H9 (cell line): ENCODE measurements at regions not wholly inside any gene's neighbourhood (a gene's known extent, or its start where the extent isn't known, plus 50 kb on each side); places are given as distances from the start of the nearest gene placed in this dataset.

ENCODE experiments used
- DNase-seq: peaks from one replicate; pipeline ENCODE4 v3.0.0-alpha.2; 2017
- H2AFZ ChIP-seq: one replicate; pipeline ENCODE4 v1.6.1; 2013; ENCODE audit warnings: mild to moderate bottlenecking, low read length, control low read depth, moderate library complexity
- H2AK5ac ChIP-seq: 2 replicates; pipeline ENCODE4 v1.6.1; 2013; ENCODE audit warnings: low read length, control low read depth, mixed read lengths; ENCODE audit not compliant: insufficient read length
- H2BK120ac ChIP-seq: one replicate; pipeline ENCODE4 v1.6.1; 2013; ENCODE audit warnings: low read depth, mild to moderate bottlenecking, low read length, control low read depth, inconsistent platforms; ENCODE audit not compliant: poor library complexity, severe bottlenecking
- H2BK12ac ChIP-seq: 2 replicates; pipeline ENCODE4 v1.6.1; 2013; ENCODE audit warnings: low read length, control low read depth, mixed read lengths, low read depth; ENCODE audit not compliant: insufficient read length
- H2BK15ac ChIP-seq: 2 replicates; pipeline ENCODE4 v1.6.1; 2013; ENCODE audit warnings: low read depth, low read length, control low read depth
- H2BK20ac ChIP-seq: one replicate; pipeline ENCODE4 v1.6.1; 2013; ENCODE audit warnings: low read depth, mild to moderate bottlenecking, low read length, control low read depth, inconsistent platforms; ENCODE audit not compliant: poor library complexity, severe bottlenecking
- H2BK5ac ChIP-seq: 2 replicates; pipeline ENCODE4 v1.6.1; 2013; ENCODE audit warnings: low read length, control low read depth, mixed read lengths; ENCODE audit not compliant: insufficient read length
- H3K14ac ChIP-seq: 2 replicates; pipeline ENCODE4 v1.6.1; 2013; ENCODE audit warnings: low read length, control low read depth; ENCODE audit not compliant: insufficient read depth
- H3K18ac ChIP-seq: 2 replicates; pipeline ENCODE4 v1.6.1; 2013; ENCODE audit warnings: low read depth, mild to moderate bottlenecking, mixed read lengths, low read length, control low read depth; ENCODE audit not compliant: insufficient read length
- H3K23ac ChIP-seq: 2 replicates; pipeline ENCODE4 v1.6.1; 2013; ENCODE audit warnings: low read length, control low read depth, mixed read lengths, low read depth; ENCODE audit not compliant: insufficient read length
- H3K23me2 ChIP-seq: 2 replicates; pipeline ENCODE4 v1.6.1; 2013; ENCODE audit warnings: low read depth, mild to moderate bottlenecking, mixed read lengths, low read length, control low read depth; ENCODE audit not compliant: insufficient read length, poor library complexity, severe bottlenecking
- H3K27ac ChIP-seq: 2 replicates; pipeline ENCODE4 v1.5.1; 2013; ENCODE audit warnings: low read length, control low read depth, mixed read lengths, low read depth; ENCODE audit not compliant: insufficient read length
- H3K27me3 ChIP-seq: 2 replicates; pipeline ENCODE4 v1.6.1; 2013; ENCODE audit warnings: low read length, control low read depth, inconsistent platforms; ENCODE audit not compliant: insufficient read depth
- H3K4ac ChIP-seq: 2 replicates; pipeline ENCODE4 v1.6.1; 2013; ENCODE audit warnings: low read depth, mild to moderate bottlenecking, control low read depth, inconsistent platforms, low read length, moderate library complexity
- H3K4me1 ChIP-seq: 2 replicates; pipeline ENCODE4 v1.6.1; 2013; ENCODE audit warnings: low read length, control low read depth, inconsistent platforms; ENCODE audit not compliant: insufficient read depth
- H3K4me2 ChIP-seq: 2 replicates; pipeline ENCODE4 v1.6.1; 2013; ENCODE audit warnings: low read length, control low read depth, mixed read lengths; ENCODE audit not compliant: insufficient read length, insufficient read depth
- H3K56ac ChIP-seq: 2 replicates; pipeline ENCODE4 v1.6.1; 2013; ENCODE audit warnings: low read depth, mild to moderate bottlenecking, mixed read lengths, low read length, control low read depth; ENCODE audit not compliant: insufficient read length
- H3K79me1 ChIP-seq: 2 replicates; pipeline ENCODE4 v1.6.1; 2013; ENCODE audit warnings: low read depth, mild to moderate bottlenecking, moderate library complexity, low read length, control low read depth, inconsistent platforms; ENCODE audit not compliant: insufficient read depth, poor library complexity, severe bottlenecking
- H3K79me2 ChIP-seq: 2 replicates; pipeline ENCODE4 v1.6.1; 2013; ENCODE audit warnings: low read length, control low read depth, inconsistent platforms; ENCODE audit not compliant: insufficient read depth
- H3K9ac ChIP-seq: 2 replicates; pipeline ENCODE4 v1.6.1; 2013; ENCODE audit warnings: low read length, control low read depth, mixed read lengths; ENCODE audit not compliant: insufficient read length; ENCODE audit errors: extremely low read depth
- H3K9me3 ChIP-seq: one replicate; pipeline ENCODE4 v1.6.1; 2013; ENCODE audit warnings: low read depth, low read length, inconsistent platforms; ENCODE audit not compliant: control insufficient read depth
- H3T11ph ChIP-seq: one replicate; pipeline ENCODE4 v1.6.1; 2013; ENCODE audit warnings: mild to moderate bottlenecking, low read length, control low read depth, inconsistent platforms
- H4K20me1 ChIP-seq: one replicate; pipeline ENCODE4 v1.6.1; 2013; ENCODE audit not compliant: control insufficient read depth, insufficient read length, insufficient read depth
- H4K5ac ChIP-seq: 2 replicates; pipeline ENCODE4 v1.6.1; 2013; ENCODE audit warnings: low read depth, mild to moderate bottlenecking, mixed read lengths, low read length, control low read depth; ENCODE audit not compliant: insufficient read length
- H4K8ac ChIP-seq: replicated peaks from 2 replicates; pipeline ENCODE4 v1.6.1; 2013; ENCODE audit warnings: low read length, control low read depth, mixed read lengths, low read depth; ENCODE audit not compliant: insufficient read length
- H4K91ac ChIP-seq: 2 replicates; pipeline ENCODE4 v1.6.1; 2013; ENCODE audit warnings: low read depth, mild to moderate bottlenecking, moderate library complexity, mixed read lengths, low read length, control low read depth; ENCODE audit not compliant: insufficient read length
- H3K27ac Mint-ChIP-seq, 3 experiments: 2 replicates in 2 of 3; 3 replicates in 1 of 3; pipeline ENCODE4 v1.8.0; 2020 to 2021; ENCODE audit warnings: mixed read lengths in 3 of 3, mild to moderate bottlenecking in 1 of 3, moderate library complexity in 1 of 3
- H3K27me3 Mint-ChIP-seq: 2 replicates; pipeline ENCODE4 v1.8.0; 2021; ENCODE audit warnings: low read depth, mild to moderate bottlenecking, moderate library complexity, mixed read lengths
- H3K36me3 Mint-ChIP-seq, 3 experiments: 2 replicates in 2 of 3; 3 replicates in 1 of 3; pipeline ENCODE4 v1.8.0; 2020 to 2021; ENCODE audit warnings: low read depth in 3 of 3, mixed read lengths in 3 of 3; ENCODE audit not compliant: insufficient read depth in 1 of 3
- H3K4me1 Mint-ChIP-seq, 2 experiments: 2 replicates each; pipeline ENCODE4 v1.8.0; 2020; ENCODE audit warnings: mixed read lengths in 2 of 2
- H3K4me3 Mint-ChIP-seq, 2 experiments: 2 replicates in 1 of 2; 3 replicates in 1 of 2; pipeline ENCODE4 v1.8.0; 2020 to 2021; ENCODE audit warnings: mild to moderate bottlenecking in 2 of 2, mixed read lengths in 2 of 2, moderate library complexity in 1 of 2
- H3K9me3 Mint-ChIP-seq, 2 experiments: 2 replicates in 1 of 2; 3 replicates in 1 of 2; pipeline ENCODE4 v1.8.0; 2020; ENCODE audit warnings: mild to moderate bottlenecking in 2 of 2, mixed read lengths in 2 of 2, moderate library complexity in 1 of 2
- WGBS: extraction: QIAGEN DNeasy Blood & Tissue Kit; methylation state at CpG from one replicate; pipeline ENCODE4 v1.1.7; 2013; ENCODE audit warnings: missing lambda C conversion rate, low lambda C conversion rate, mixed read lengths; ENCODE audit not compliant: insufficient read length; ENCODE audit errors: extremely low coverage; 5-methylcytosine and 5-hydroxymethylcytosine counted together
- TF ChIP-seq, protein P1 (sequence below): fragments of 200-600 bp; sonication (generic); conservative IDR thresholded peaks from 3 replicates; pipeline ENCODE4 v1.8.0; 2021; ENCODE audit warnings: antibody characterized with exemption, mild to moderate bottlenecking

DNA sequence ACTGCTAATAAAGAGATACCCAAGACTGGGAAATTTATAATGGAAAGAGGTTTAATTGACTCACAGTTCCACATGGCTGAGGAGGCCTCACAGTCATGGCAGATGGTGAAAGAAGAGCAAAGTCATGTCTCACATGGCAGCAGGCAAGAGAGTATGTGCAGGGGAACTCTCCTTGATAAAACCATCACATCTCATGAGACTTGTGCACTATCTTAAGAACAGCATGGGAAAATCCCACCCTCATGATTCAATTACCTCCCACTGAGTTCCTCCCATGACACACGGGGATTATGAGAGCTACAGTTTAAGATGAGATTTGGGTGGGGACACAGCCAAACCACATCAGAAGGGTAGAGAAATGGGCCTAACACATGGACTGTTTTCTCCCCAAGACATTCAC lies 156.3 kb downstream of the CCDC71L start:
- Histone ChIP-seq H3K4me2 (no peak overlapping the region), H3K23me2 (no peaks in the 10 kb centered on the region), H2BK12ac (no peak overlapping the region), H3K18ac (no peak overlapping the region), H3K4me1 (no peaks in the 10 kb centered on the region), H3K27ac (no peak overlapping the region), H4K8ac (no peak overlapping the region), H3K4ac (no peak overlapping the region), H2BK20ac (no peak overlapping the region), H3K79me1 (no peaks in the 10 kb centered on the region), H3K9me3 (no peaks in the 10 kb centered on the region), H3K27me3 (no peaks in the 10 kb centered on the region), H2AFZ (no peak overlapping the region), H3K9ac (no peak overlapping the region), H3T11ph (no peak overlapping the region), H3K14ac (no peak overlapping the region), H2BK15ac (no peak overlapping the region), H4K5ac (no peak overlapping the region), H2BK5ac (no peak overlapping the region), H4K91ac (no peak overlapping the region), H2AK5ac (no peak overlapping the region), H4K20me1 (no peaks in the 10 kb centered on the region), H3K56ac (no peak overlapping the region), H3K79me2 (no peaks in the 10 kb centered on the region), H3K23ac (no peak overlapping the region), H2BK120ac (no peak overlapping the region)
- Mint-ChIP-seq H3K9me3 (peaks cover 0 to 3% of the 10 kb centered on the region in 2 experiments; a peak in 2 of 5 replicates), H3K27me3 (no peaks in the 10 kb centered on the region; the same call in 1 of the 2 replicates), H3K36me3 (no peaks in the 10 kb centered on the region; a peak in 1 of 7 replicates), H3K27ac (no peak overlapping the region; a peak in 1 of 7 replicates), H3K4me1 (peaks cover 3 to 6% of the 10 kb centered on the region in 2 experiments; a peak in 2 of 4 replicates), H3K4me3 (no peak overlapping the region)
- DNase-seq: no peak
- TF ChIP-seq, protein P1, sequence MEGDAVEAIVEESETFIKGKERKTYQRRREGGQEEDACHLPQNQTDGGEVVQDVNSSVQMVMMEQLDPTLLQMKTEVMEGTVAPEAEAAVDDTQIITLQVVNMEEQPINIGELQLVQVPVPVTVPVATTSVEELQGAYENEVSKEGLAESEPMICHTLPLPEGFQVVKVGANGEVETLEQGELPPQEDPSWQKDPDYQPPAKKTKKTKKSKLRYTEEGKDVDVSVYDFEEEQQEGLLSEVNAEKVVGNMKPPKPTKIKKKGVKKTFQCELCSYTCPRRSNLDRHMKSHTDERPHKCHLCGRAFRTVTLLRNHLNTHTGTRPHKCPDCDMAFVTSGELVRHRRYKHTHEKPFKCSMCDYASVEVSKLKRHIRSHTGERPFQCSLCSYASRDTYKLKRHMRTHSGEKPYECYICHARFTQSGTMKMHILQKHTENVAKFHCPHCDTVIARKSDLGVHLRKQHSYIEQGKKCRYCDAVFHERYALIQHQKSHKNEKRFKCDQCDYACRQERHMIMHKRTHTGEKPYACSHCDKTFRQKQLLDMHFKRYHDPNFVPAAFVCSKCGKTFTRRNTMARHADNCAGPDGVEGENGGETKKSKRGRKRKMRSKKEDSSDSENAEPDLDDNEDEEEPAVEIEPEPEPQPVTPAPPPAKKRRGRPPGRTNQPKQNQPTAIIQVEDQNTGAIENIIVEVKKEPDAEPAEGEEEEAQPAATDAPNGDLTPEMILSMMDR: no peak
- no CpG with 5 or more reads among the region's 1 CpG for WGBS
